ENCODE measurements at regions not wholly inside any gene's neighbourhood (a gene's known extent, or its start where the extent isn't known, plus 50 kb on each side); places are given as distances from the start of the nearest gene placed in this dataset.

DNA sequence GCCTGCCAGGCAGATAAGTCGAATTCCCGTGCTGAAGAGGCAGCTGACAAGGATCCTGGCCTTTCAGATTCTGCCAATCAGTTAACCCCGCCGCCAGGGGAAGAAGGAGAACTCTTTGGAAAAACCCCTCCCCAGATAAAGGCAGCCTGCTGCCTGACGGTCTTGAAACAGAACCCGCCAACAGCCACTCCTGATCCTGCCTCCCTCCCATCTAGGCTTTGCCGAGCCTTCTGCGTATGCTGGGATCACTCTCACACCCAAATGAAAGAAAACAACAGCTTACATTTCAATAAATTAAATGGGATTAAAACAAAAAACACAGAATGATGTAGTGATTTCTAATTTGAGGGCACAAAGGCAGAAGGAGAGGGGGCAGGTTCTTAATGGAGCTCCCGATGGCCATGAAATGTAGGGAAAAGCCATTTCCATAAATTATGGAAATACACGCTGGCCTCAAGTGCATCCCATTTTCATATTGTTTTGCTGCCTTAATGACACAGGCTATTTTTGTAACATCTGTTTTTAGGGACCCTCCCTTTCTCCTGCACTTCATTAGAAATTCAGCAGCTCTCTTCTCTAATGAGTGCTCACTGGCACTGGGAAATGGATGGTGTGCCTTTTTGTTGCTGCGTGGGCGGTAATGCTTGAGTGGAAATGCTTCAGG is 319.1 kb downstream of the MED10 start:
- DNase-seq = no peak

GRCh38 chr5:6058055-6058715 is 320.2 kb downstream of the MED10 start:
- no peak for DNase-seq

DNA sequence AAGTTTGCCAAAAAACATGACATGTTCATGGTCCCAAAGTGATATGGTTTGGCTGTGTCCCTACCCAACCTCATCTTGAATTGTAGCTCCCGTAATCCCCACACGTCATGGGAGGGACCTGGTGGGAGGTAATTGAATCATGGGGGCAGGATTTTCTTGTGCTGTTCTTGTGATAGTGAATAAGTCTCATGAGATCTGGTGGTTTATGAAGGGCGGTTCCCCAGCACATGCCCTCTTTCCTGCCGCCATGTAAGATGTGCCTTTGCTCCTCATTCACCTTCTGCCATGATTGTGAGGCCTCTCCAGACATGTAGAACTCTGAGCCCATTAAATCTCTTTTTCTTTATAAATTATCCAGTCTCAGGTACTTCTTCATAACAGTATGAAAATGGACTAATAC is 322.1 kb downstream of the MED10 start:
- no peak for DNase-seq

DNA sequence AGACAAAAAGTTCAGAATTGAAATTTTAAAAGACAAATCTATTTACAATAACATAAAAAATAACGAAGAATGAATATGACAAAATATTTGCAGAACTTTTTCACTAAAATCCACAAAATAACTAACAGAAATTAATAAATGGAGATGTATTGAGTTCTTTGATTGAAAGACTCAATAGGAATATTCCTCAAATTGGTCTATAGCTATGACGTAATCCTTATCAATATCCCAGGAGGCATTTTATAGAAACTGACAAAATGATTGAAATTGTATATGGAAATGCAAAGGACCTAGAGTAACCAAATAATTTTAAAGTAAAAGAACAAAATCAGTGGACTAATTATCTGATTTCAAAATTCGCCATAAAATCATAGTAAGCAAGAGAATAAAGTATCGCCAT is 328.7 kb downstream of the MED10 start:
- DNase-seq = no peak

DNA sequence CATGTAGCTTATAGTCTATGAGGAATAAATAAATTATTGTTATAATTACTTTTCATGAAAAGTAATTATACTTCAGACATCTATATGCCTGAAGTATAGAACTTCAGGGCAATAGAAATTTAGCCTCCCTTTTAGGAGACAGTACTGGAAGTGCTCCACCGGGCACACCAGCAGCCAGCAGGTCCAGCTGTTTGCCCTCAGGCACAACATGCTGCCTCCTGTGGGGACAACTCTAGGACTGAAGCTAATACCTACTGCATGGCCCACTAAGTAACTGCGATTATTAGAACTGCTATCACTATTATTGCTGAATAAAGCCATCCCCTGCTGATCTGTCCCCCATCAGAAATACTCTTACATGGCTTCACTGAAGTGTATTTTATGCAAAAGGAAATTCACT is 329.6 kb downstream of the MED10 start:
- DNase-seq = no peak

DNA sequence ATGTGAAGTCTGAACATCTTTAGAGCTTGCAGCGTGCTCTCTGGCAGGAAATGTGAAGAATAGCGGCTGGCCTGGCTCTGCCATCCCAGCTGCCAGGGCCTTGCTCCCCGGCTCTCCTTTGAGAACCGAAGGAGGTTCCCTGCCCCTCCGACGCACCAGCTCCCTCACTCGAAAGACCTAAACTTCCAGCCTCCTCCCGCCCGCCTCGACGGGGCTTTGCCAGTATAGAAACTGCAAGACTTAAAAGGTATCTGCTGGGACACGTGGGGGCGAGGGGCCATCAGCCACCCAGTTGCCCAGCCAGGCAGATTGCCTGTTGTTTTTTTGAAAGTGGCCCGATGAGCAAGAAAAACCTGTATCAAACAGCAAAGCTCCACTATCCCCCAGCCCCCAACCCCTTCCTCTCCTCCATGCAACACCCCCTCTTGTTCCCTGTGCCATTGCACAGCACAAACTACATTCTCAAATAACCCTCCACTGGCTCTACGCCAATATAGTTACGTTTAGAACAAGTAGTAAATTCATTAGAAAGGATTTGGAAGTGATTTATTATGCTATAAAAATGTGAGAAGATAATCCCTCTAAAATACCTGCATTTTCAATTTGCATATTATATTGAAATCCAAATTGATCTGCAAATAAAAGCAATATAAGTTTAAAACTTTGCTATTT is 331.9 kb downstream of the MED10 start:
- DNase-seq = no peak

DNA sequence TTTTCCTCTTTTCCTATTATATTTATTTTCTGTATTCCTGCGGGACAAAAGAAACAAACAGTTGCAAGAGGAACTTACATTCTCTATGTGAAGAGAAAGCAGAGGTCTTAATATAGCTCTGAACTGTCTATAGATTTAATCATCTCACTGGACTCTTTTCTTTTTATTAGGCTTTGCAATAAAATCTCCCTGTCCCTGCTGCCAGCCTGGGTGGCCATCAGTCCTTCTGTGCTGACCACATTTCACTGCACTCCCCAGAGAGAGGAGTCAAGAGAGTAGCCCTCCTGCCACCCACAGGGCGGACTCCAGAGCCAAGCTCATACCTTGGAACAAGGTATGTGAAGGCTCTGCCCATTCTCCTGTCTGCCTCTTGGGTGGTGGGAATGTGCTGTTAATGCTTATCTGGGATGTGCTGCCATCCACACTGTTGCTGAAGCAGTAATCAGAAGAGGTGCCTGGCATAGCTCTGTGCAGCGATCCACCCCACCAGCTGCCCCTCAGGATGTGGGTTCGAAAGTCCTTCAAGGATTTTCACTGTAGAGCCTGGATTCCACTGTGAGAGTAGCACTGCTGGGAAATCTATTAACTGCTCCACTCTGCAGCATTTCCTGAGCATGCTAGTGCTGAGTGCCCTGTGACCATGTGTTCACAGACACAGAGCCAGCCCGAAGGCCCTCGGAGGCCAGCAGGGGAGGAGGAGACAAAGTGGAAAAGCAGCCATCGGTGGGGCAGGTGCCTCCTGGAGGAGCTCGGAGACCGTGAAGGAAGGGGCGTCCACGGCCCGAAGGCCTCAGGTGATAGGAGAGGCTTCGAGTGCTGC is 334.6 kb downstream of the MED10 start:
- DNase-seq = no peak

DNA sequence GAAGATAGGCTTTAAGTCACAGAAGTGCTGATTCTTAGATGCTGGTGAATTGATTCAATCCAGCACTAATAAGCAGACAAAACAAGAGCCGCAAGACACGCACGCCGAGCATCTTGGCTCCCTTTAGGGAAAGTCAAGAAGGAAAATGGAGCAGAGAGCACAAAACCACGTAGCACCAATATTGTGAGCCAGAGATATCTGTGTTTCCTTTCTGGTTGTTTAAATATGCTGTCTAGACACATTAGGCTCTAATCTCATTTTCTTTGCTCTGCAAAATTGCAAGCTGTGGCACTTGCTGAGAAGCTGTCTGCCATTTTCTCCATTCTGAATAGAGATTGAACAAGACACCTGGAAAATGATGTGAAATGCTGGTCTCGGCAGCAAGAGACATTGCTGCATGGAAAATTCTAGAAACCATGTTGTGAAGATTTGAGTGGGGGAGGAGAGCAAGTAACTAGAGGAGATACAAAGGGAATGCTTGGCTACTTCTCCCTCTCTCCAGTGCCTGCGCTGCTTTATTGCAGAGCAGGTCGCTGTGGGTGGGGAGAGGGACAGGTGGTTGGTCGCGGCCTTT is 336.3 kb downstream of the MED10 start:
- no peak for DNase-seq

DNA sequence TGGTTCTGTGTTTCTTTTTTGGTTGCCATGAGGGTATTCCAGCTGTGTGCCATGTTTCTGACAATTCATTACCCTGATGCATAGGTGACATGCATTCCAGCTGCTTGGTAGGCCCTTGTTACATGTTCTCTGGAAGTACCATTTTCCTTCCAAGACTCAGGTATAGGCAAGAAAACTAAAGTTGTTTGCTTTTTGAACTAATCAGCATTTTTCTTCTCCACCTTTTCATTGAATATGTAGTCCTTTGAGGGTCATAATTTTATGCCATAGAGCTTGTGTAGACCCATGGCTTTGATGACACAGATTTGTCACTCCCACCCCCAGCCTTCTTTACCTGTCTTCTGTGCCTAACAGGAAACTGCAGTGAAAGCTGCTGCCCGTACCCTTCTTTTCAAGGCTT is 339.2 kb downstream of the MED10 start:
- no peak for DNase-seq

- no peak for DNase-seq
Observed at GRCh38 chr5:6036006-6036405, 342.3 kb downstream of the MED10 start.

GRCh38 chr5:6029811-6030271 is 348.5 kb downstream of the MED10 start:
- no peak for DNase-seq

- DNase-seq = peak in 1 of 2 experiments; percentile 34
Observed at GRCh38 chr5:6026766-6027406, 351.5 kb downstream of the MED10 start.

- no peak for DNase-seq
Observed at GRCh38 chr5:6019612-6020011, 358.7 kb downstream of the MED10 start.

- no peak for DNase-seq
Observed at GRCh38 chr5:6013506-6013905, 364.8 kb downstream of the MED10 start.

DNA sequence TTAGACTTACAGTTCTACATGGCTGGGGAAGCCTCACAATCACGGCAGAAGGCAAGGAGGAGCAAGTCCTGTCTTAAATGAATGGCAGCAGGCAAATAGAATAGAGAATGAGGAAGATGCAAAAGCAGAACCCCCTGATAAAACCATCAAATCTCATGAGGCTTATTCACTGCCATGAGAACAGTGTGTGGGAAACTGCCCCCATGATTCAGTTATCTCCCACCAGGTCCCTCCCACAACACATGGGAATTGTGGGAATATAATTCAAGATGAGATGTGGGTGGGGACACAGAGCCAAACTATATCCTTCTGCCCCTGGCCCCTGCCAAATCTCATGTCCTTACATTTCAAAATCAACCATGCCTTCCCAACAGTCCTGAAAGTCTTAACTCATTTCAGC is 367.1 kb downstream of the MED10 start:
- no peak for DNase-seq

- DNase-seq = no peak
Observed at GRCh38 chr5:6006838-6007314, 371.5 kb downstream of the MED10 start.

DNA sequence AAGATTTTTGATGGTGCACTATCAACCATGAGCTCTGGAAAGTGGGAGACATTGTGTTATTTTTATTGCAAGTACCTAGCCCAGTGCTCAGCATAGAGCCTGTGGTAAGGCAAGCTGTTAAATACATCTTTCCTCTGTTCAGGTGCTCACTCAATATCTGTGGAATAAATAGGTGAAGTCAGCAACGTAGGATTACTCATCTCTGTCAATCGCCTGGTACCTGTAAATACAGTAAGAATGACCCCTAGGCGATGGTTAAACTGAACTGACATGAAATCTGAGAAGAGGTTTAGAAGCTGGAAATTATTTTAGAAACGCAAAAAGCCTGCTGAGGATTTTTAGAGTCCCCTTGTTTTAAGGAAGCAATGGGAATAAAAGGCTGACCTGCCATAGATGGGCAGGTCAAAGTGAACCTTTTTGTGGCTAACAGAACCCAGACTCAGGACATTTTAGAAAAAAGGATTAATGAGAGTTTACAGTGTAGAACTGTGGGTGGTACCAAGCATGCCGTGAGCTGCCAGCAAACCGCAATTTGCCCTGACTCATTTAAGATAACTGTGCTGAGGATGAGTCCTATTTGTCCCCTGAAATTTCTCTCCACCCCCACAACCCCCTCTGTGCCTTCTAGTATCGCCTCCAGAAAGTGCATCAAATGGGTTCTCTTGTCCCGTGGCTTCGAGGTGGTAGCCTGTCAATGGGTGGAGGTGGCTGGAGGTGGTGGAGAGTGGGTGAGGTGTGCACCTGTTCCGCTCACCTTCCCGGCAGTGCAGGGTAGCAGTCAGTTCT is 375.1 kb downstream of the MED10 start:
- no peak for DNase-seq

GRCh38 chr5:6000867-6001266 is 377.5 kb downstream of the MED10 start:
- DNase-seq = no peak

- no peak for DNase-seq
Observed at GRCh38 chr5:5995819-5996218, 382.5 kb downstream of the MED10 start.

DNA sequence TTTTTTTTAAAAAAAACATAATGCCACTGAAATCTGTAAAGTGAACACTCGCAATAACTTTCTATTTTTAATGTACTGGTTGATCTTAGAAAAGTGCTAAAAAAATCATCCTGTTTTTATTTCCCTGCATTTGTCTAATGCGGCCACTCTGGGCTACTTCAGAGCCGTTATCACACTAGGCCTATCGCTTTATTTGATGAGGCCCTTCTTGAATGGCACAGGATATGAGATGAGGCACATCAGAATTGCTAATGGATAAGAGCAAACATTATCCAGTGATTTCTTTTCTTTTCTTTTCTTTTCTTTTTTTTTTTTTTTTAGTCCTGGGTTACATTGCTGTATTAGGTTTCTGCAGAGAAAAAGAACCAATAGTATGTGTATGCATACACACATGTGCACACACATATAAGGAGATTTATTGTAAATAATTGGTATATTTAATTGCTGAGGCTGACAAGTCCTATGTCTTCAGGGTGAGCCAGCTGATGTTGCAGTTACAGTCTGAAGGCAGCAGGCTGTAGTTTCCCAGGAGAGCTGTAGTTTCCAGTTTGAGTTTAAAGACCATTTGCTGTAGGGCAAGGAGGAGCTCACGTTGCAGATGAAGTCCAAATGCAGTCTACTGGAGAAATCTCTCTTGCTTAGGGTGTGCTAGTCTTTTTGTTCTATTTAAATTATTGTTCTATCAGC is 391.7 kb downstream of the MED10 start:
- DNase-seq = no peak

DNA sequence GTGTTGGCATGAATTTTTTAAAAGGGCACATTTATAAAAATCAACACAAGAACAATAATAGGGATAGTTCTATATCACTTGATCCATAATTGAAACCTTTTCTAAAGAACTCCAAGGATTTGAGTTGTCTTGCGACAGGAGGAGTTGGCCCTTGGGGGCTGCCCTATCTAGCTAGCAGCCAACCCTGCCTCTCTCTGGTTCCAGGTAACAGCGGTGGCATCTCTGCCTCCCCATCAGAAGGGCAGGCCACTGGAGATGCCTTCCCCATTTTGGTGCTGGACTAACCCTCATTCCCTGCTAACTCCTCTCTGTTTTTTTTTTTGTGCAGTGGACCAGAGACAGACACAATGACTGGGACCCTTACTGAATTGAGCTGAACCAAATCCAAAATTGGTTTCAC is 393.0 kb downstream of the MED10 start:
- no peak for DNase-seq
